ENCODE measurements at regions not wholly inside any gene's neighbourhood (a gene's known extent, or its start where the extent isn't known, plus 50 kb on each side); places are given as distances from the start of the nearest gene placed in this dataset.

DNA sequence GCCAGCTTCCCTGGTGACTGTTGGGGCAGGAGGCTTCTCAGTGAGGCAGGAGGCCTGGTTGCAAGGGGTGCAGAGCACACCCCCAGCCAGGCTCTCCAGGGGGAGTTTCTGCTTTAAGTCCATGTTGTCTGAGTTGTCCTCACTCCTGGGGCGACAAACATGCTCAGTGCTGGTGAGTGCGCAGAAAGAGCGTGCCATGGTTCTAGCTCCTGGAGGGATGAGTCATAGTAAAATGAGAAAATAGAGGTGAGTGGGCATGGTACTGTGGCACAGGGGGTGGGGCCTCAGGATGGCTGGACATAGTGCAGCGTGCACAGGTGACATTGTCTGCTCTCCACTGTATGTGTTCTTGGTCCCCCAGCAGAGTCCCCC is 457.2 kb upstream of the HS6ST1 start (continued):
- TF ChIP-seq, protein P1, sequence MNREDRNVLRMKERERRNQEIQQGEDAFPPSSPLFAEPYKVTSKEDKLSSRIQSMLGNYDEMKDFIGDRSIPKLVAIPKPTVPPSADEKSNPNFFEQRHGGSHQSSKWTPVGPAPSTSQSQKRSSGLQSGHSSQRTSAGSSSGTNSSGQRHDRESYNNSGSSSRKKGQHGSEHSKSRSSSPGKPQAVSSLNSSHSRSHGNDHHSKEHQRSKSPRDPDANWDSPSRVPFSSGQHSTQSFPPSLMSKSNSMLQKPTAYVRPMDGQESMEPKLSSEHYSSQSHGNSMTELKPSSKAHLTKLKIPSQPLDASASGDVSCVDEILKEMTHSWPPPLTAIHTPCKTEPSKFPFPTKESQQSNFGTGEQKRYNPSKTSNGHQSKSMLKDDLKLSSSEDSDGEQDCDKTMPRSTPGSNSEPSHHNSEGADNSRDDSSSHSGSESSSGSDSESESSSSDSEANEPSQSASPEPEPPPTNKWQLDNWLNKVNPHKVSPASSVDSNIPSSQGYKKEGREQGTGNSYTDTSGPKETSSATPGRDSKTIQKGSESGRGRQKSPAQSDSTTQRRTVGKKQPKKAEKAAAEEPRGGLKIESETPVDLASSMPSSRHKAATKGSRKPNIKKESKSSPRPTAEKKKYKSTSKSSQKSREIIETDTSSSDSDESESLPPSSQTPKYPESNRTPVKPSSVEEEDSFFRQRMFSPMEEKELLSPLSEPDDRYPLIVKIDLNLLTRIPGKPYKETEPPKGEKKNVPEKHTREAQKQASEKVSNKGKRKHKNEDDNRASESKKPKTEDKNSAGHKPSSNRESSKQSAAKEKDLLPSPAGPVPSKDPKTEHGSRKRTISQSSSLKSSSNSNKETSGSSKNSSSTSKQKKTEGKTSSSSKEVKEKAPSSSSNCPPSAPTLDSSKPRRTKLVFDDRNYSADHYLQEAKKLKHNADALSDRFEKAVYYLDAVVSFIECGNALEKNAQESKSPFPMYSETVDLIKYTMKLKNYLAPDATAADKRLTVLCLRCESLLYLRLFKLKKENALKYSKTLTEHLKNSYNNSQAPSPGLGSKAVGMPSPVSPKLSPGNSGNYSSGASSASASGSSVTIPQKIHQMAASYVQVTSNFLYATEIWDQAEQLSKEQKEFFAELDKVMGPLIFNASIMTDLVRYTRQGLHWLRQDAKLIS (CRISPR knock-in tag; IDR thresholded peaks at IDR 0.05; ENCODE audit: borderline replicate concordance) = no peak
- TF ChIP-seq, protein P2, sequence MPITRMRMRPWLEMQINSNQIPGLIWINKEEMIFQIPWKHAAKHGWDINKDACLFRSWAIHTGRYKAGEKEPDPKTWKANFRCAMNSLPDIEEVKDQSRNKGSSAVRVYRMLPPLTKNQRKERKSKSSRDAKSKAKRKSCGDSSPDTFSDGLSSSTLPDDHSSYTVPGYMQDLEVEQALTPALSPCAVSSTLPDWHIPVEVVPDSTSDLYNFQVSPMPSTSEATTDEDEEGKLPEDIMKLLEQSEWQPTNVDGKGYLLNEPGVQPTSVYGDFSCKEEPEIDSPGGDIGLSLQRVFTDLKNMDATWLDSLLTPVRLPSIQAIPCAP (CRISPR knock-in tag; IDR thresholded peaks at IDR 0.05) = no peak
- TF ChIP-seq FOXJ3 (CRISPR knock-in tag; IDR thresholded peaks at IDR 0.05; ENCODE audit: borderline replicate concordance) (no peak), MXD4 (CRISPR knock-in tag; IDR thresholded peaks at IDR 0.05; ENCODE audit: borderline replicate concordance) (no peak), RELA (CRISPR knock-in tag; IDR thresholded peaks at IDR 0.05; ENCODE audit: borderline replicate concordance) (no peak), SMAD3 (CRISPR knock-in tag; IDR thresholded peaks at IDR 0.05; ENCODE audit: borderline replicate concordance) (no peak)
- TF ChIP-seq, protein P3, sequence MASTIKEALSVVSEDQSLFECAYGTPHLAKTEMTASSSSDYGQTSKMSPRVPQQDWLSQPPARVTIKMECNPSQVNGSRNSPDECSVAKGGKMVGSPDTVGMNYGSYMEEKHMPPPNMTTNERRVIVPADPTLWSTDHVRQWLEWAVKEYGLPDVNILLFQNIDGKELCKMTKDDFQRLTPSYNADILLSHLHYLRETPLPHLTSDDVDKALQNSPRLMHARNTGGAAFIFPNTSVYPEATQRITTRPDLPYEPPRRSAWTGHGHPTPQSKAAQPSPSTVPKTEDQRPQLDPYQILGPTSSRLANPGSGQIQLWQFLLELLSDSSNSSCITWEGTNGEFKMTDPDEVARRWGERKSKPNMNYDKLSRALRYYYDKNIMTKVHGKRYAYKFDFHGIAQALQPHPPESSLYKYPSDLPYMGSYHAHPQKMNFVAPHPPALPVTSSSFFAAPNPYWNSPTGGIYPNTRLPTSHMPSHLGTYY (CRISPR knock-in tag; IDR thresholded peaks at IDR 0.05) = no peak
- TF ChIP-seq, protein P4, sequence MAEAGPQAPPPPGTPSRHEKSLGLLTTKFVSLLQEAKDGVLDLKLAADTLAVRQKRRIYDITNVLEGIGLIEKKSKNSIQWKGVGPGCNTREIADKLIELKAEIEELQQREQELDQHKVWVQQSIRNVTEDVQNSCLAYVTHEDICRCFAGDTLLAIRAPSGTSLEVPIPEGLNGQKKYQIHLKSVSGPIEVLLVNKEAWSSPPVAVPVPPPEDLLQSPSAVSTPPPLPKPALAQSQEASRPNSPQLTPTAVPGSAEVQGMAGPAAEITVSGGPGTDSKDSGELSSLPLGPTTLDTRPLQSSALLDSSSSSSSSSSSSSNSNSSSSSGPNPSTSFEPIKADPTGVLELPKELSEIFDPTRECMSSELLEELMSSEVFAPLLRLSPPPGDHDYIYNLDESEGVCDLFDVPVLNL (CRISPR knock-in tag; IDR thresholded peaks at IDR 0.05; ENCODE audit: borderline replicate concordance, low read depth) = no peak

DNA sequence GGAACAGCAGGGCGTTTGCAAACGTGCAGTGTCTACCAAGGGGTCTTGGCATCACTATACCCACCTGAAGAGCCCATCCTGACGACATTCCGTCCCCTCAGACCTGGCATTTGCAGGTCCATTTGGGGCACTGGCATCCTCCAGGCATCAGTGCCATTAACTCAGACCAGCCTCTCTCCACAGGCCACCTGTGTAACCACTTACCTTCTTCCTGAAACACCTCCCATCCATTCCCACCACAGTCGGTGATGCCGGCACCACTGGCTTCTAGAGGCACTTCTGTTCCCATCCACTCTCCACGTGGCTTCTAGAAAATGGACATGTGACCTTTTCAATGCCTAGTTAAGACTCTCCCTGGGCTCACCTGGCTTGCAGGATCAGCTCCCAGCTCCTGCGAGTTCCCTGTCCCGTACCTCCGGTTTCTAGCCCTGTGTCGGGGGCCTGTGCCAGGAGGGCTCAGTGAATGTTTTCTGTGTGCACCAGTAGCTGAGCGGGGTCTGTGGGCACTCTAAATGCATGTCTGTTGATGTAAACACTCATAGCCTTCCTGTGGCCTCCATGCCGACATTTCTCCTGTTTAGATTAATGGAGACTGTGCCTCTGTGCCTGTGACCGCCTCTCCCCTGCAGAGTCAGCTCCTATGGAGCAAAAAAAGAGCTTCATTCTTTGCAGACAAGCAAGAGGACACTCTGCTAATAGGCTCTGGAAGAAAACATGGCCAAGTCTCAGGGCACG is 458.0 kb upstream of the HS6ST1 start:
- Mint-ChIP-seq H3K36me3 (no peaks in the 10 kb centered on the region), H3K27ac (no peak overlapping the region), H3K9me3 (peaks cover 8% of the 10 kb centered on the region), H3K4me3 (no peak overlapping the region), H3K4me1 (peaks cover 3% of the 10 kb centered on the region), H3K27me3 (ENCODE audit: low read depth) (no peaks in the 10 kb centered on the region)
- DNase-seq (ENCODE audit: low spot score) (no peak), ATAC-seq (no peak)
- TF ChIP-seq, protein P5, sequence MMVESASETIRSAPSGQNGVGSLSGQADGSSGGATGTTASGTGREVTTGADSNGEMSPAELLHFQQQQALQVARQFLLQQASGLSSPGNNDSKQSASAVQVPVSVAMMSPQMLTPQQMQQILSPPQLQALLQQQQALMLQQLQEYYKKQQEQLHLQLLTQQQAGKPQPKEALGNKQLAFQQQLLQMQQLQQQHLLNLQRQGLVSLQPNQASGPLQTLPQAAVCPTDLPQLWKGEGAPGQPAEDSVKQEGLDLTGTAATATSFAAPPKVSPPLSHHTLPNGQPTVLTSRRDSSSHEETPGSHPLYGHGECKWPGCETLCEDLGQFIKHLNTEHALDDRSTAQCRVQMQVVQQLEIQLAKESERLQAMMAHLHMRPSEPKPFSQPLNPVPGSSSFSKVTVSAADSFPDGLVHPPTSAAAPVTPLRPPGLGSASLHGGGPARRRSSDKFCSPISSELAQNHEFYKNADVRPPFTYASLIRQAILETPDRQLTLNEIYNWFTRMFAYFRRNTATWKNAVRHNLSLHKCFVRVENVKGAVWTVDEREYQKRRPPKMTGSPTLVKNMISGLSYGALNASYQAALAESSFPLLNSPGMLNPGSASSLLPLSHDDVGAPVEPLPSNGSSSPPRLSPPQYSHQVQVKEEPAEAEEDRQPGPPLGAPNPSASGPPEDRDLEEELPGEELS (CRISPR knock-in tag; IDR thresholded peaks at IDR 0.05) = no peak
- TF ChIP-seq ZNF232 (CRISPR knock-in tag; IDR thresholded peaks at IDR 0.05) = no peak
- TF ChIP-seq ZNF416 (CRISPR knock-in tag; IDR thresholded peaks at IDR 0.05) = no peak
- no peak for TF ChIP-seq ZNF121 (CRISPR knock-in tag; IDR thresholded peaks at IDR 0.05)
- TF ChIP-seq, protein P6, sequence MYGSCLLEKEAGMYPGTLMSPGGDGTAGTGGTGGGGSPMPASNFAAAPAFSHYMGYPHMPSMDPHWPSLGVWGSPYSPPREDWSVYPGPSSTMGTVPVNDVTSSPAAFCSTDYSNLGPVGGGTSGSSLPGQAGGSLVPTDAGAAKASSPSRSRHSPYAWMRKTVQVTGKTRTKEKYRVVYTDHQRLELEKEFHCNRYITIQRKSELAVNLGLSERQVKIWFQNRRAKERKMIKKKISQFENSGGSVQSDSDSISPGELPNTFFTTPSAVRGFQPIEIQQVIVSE (CRISPR knock-in tag; IDR thresholded peaks at IDR 0.05; ENCODE audit: borderline replicate concordance) = no peak
- TF ChIP-seq GRHL2 (CRISPR knock-in tag; IDR thresholded peaks at IDR 0.05; ENCODE audit: insufficient replicate concordance, severe bottlenecking) = no peak
- CTCF ChIA-PET = no interaction called here
- POLR2A ChIA-PET = no interaction called here
